Spleen (tissue), 7 donors: ENCODE measurements at regions not wholly inside any gene's neighbourhood (a gene's known extent, or its start where the extent isn't known, plus 50 kb on each side); places are given as distances from the start of the nearest gene placed in this dataset.

Experiments
- CTCF ChIP-seq, 11 experiments: fragments of 200-600 bp in 7 of 11; fragments of 450-650 bp in 4 of 11; sonication (generic) in 4 of 11; IDR thresholded peaks in 8 of 11; conservative IDR thresholded peaks in 3 of 11; 1 replicate in 7 of 11; 2 replicates in 4 of 11; pipeline versions ENCODE4 v1.4.0 to v1.8.0; 2016 to 2021; ENCODE audit warnings: antibody characterized with exemption in 11 of 11, inconsistent platforms in 4 of 11, mild to moderate bottlenecking in 1 of 11
- POLR2A ChIP-seq, 3 donors: fragments of 450-650 bp; IDR thresholded peaks; one replicate each; pipeline ENCODE4 v1.5.1; 2017; ENCODE audit warnings: antibody characterized with exemption in 3 of 3, mild to moderate bottlenecking in 1 of 3
- donor health status: DM: no; HTN: no; CAD: no; lungs with moderate emphysema.
- donor health status: DM: no; HTN: no; CAD: no.
- donor health status: DM: no; HTN: no; CAD: no.

- TF ChIP-seq POLR2A (IDR thresholded peaks at IDR 0.05) (no peak), CTCF (IDR thresholded peaks at IDR 0.05 in 8 of 11, conservative IDR thresholded peaks at IDR 0.05 in 3 of 11) (no peak)
Measured at GRCh38 chr4:177191586-177191985, 118.1 kb upstream of the NEIL3 start.
